ENCODE measurements at regions not wholly inside any gene's neighbourhood (a gene's known extent, or its start where the extent isn't known, plus 50 kb on each side); places are given as distances from the start of the nearest gene placed in this dataset.
"Not testable (repeated sequence)": the region's sequence is repeated elsewhere in the genome, so short reads cannot be mapped to it uniquely, and the experiment has no call there.

- not testable (repeated sequence) for DNase-seq
Measured at GRCh38 chr7:153409567-153410342, 642.4 kb upstream of the DPP6 start.

- not testable (repeated sequence) for DNase-seq
Measured at GRCh38 chr7:153410997-153411642, 641.1 kb upstream of the DPP6 start.

GRCh38 chr7:153412114-153412823 lies 639.9 kb upstream of the DPP6 start:
- not testable (repeated sequence) for DNase-seq

GRCh38 chr7:153412824-153413198 lies 639.4 kb upstream of the DPP6 start:
- DNase-seq, result not testable (repeated sequence)

GRCh38 chr7:153413199-153413539 lies 639.0 kb upstream of the DPP6 start:
- DNase-seq, result no peak

- DNase-seq, result no peak
Measured at GRCh38 chr7:153413540-153414287, 638.5 kb upstream of the DPP6 start.

GRCh38 chr7:153414288-153414629 lies 637.9 kb upstream of the DPP6 start:
- no peak for DNase-seq

- DNase-seq, result no peak
Measured at GRCh38 chr7:153415632-153416031, 636.6 kb upstream of the DPP6 start.

- no peak for DNase-seq
Measured at GRCh38 chr7:153422291-153423209, 629.6 kb upstream of the DPP6 start.

- no peak for DNase-seq
Measured at GRCh38 chr7:153423210-153423590, 629.0 kb upstream of the DPP6 start.

- DNase-seq, result no peak
Measured at GRCh38 chr7:153430931-153431330, 621.3 kb upstream of the DPP6 start.

- DNase-seq, result no peak
Measured at GRCh38 chr7:153432063-153432462, 620.1 kb upstream of the DPP6 start.

- DNase-seq, result no peak
Measured at GRCh38 chr7:153433223-153433622, 619.0 kb upstream of the DPP6 start.

GRCh38 chr7:153440715-153441114 lies 611.5 kb upstream of the DPP6 start:
- peak; percentile 49 for DNase-seq

- DNase-seq, result peak; percentile 57
Measured at GRCh38 chr7:153443032-153443701, 609.0 kb upstream of the DPP6 start.

GRCh38 chr7:153444641-153445040 lies 607.6 kb upstream of the DPP6 start:
- no peak for DNase-seq

GRCh38 chr7:153445641-153446040 lies 606.6 kb upstream of the DPP6 start:
- DNase-seq, result no peak

GRCh38 chr7:153446490-153446889 lies 605.7 kb upstream of the DPP6 start:
- DNase-seq, result no peak

- DNase-seq, result peak; percentile 45
Measured at GRCh38 chr7:153447011-153447410, 605.2 kb upstream of the DPP6 start.

- no peak for DNase-seq
Measured at GRCh38 chr7:153452661-153453060, 599.5 kb upstream of the DPP6 start.

- DNase-seq, result peak; percentile 58
Measured at GRCh38 chr7:153454306-153454705, 597.9 kb upstream of the DPP6 start.

Data from right kidney (tissue), 1 donor.